Mesendoderm (in vitro differentiated cells): ENCODE measurements at regions not wholly inside any gene's neighbourhood (a gene's known extent, or its start where the extent isn't known, plus 50 kb on each side); places are given as distances from the start of the nearest gene placed in this dataset.
A peak's percentile ranks its signal among the peaks of the same experiment; 100 is the strongest.
"Not testable (repeated sequence)": the region's sequence is repeated elsewhere in the genome, so short reads cannot be mapped to it uniquely, and the experiment has no call there.

Experiments
- DNase-seq: peaks from one replicate; pipeline ENCODE4 v3.0.0; 2013
- H2AK5ac ChIP-seq: 2 replicates; pipeline ENCODE4 v1.6.1; 2013; ENCODE audit warnings: low read length, inconsistent platforms
- H2BK120ac ChIP-seq: 2 replicates; pipeline ENCODE4 v1.6.1; 2013; ENCODE audit warnings: low read depth, mild to moderate bottlenecking, low read length, moderate library complexity, mixed read lengths
- H2BK15ac ChIP-seq: replicated peaks from 2 replicates; pipeline ENCODE4 v1.6.1; 2013; ENCODE audit warnings: low read depth, mild to moderate bottlenecking, moderate library complexity
- H2BK5ac ChIP-seq: 2 replicates; pipeline ENCODE4 v1.6.1; 2013; ENCODE audit warnings: low read length, inconsistent platforms
- H3K18ac ChIP-seq: 2 replicates; pipeline ENCODE4 v1.6.1; 2013; ENCODE audit warnings: mild to moderate bottlenecking, low read length, mixed read lengths
- H3K23ac ChIP-seq: one replicate; pipeline ENCODE4 v1.6.1; 2013; ENCODE audit warnings: low read length
- H3K27ac ChIP-seq: 2 replicates; pipeline ENCODE4 v1.5.1; 2013; ENCODE audit warnings: low read depth, mild to moderate bottlenecking, inconsistent platforms, low read length, moderate library complexity
- H3K27me3 ChIP-seq: 2 replicates; pipeline ENCODE4 v1.6.1; 2013; ENCODE audit warnings: low read length, control low read depth, mild to moderate bottlenecking, inconsistent platforms; ENCODE audit not compliant: insufficient read depth, poor library complexity
- H3K36me3 ChIP-seq: 2 replicates; pipeline ENCODE4 v1.6.1; 2013; ENCODE audit warnings: low read length, inconsistent platforms; ENCODE audit not compliant: control insufficient read depth, insufficient read depth
- H3K4ac ChIP-seq: one replicate; pipeline ENCODE4 v1.6.1; 2013; ENCODE audit warnings: low read depth, mild to moderate bottlenecking, low read length, moderate library complexity
- H3K4me1 ChIP-seq: 2 replicates; pipeline ENCODE4 v1.6.1; 2013; ENCODE audit warnings: low read depth, low read length, inconsistent platforms; ENCODE audit not compliant: control insufficient read depth
- H3K4me2 ChIP-seq: 2 replicates; pipeline ENCODE4 v1.6.1; 2013; ENCODE audit warnings: low read length
- H3K4me3 ChIP-seq: 2 replicates; pipeline ENCODE4 v1.5.1; 2013; ENCODE audit warnings: mild to moderate bottlenecking, low read length
- H3K56ac ChIP-seq: one replicate; pipeline ENCODE4 v1.6.1; 2013; ENCODE audit warnings: low read length
- H3K79me1 ChIP-seq: 2 replicates; pipeline ENCODE4 v1.6.1; 2013; ENCODE audit warnings: low read length, inconsistent platforms
- H3K79me2 ChIP-seq: 2 replicates; pipeline ENCODE4 v1.6.1; 2013; ENCODE audit warnings: mild to moderate bottlenecking, low read length; ENCODE audit not compliant: control insufficient read depth, insufficient read depth
- H3K9ac ChIP-seq: 2 replicates; pipeline ENCODE4 v1.6.1; 2013; ENCODE audit warnings: low read length, inconsistent platforms
- H4K5ac ChIP-seq: one replicate; pipeline ENCODE4 v1.6.1; 2013; ENCODE audit warnings: low read length
- H4K8ac ChIP-seq: one replicate; pipeline ENCODE4 v1.6.1; 2013; ENCODE audit warnings: low read depth, mild to moderate bottlenecking, control low read depth, low read length, moderate library complexity
- WGBS: extraction: QIAGEN DNeasy Blood & Tissue Kit; methylation state at CpG from one replicate; pipeline ENCODE4 v1.1.7; 2013; ENCODE audit warnings: low lambda C conversion rate, missing lambda C conversion rate; ENCODE audit not compliant: insufficient coverage; ENCODE audit errors: extremely low coverage; 5-methylcytosine and 5-hydroxymethylcytosine counted together

- Histone ChIP-seq H3K9ac (no peak overlapping the region), H3K27ac (no peak overlapping the region), H3K27me3 (no peaks in the 10 kb centered on the region), H4K5ac (no peak overlapping the region), H3K79me2 (no peaks in the 10 kb centered on the region), H2BK15ac (peak overlapping the region; percentile 57), H3K4me3 (no peak overlapping the region), H3K4me1 (peaks cover 6% of the 10 kb centered on the region), H3K23ac (no peak overlapping the region), H3K4me2 (no peak overlapping the region), H2AK5ac (no peak overlapping the region), H3K18ac (no peak overlapping the region), H3K36me3 (no peaks in the 10 kb centered on the region), H2BK120ac (no peak overlapping the region), H2BK5ac (no peak overlapping the region), H3K79me1 (no peaks in the 10 kb centered on the region), H4K8ac (no peak overlapping the region), H3K56ac (no peak overlapping the region), H3K4ac (no peak overlapping the region)
- no peak for DNase-seq
- no CpG with 5 or more reads among the region's 4 CpGs for WGBS
Measured at GRCh38 chr7:26944501-26945358, 80.3 kb upstream of the SKAP2 start.

GRCh38 chr7:26937939-26938623 lies 73.7 kb upstream of the SKAP2 start:
- Histone ChIP-seq H3K79me2 (no peaks in the 10 kb centered on the region), H3K4me2 (no peak overlapping the region), H4K8ac (no peak overlapping the region), H3K27ac (no peak overlapping the region), H3K4me3 (no peak overlapping the region), H3K4ac (no peak overlapping the region), H3K27me3 (no peaks in the 10 kb centered on the region), H2AK5ac (no peak overlapping the region), H3K23ac (no peak overlapping the region), H3K4me1 (no peaks in the 10 kb centered on the region), H3K56ac (no peak overlapping the region), H3K18ac (no peak overlapping the region), H2BK15ac (no peak overlapping the region), H3K36me3 (no peaks in the 10 kb centered on the region), H2BK120ac (no peak overlapping the region), H3K79me1 (no peaks in the 10 kb centered on the region), H4K5ac (no peak overlapping the region), H3K9ac (no peak overlapping the region), H2BK5ac (no peak overlapping the region)
- no CpG with 5 or more reads among the region's 1 CpG for WGBS
- DNase-seq = no peak

- H3K36me3 ChIP-seq = no peaks in the 10 kb centered on the region
- no peak overlapping the region for H3K27ac ChIP-seq
- H4K5ac ChIP-seq = no peak overlapping the region
- H4K8ac ChIP-seq = no peak overlapping the region
- no peaks in the 10 kb centered on the region for H3K79me1 ChIP-seq
- H3K9ac ChIP-seq = no peak overlapping the region
- no peak overlapping the region for H3K4ac ChIP-seq
- H3K4me3 ChIP-seq = no peak overlapping the region
- no peak overlapping the region for H3K56ac ChIP-seq
- no peak overlapping the region for H2BK5ac ChIP-seq
- DNase-seq = no peak
- H2BK120ac ChIP-seq = no peak overlapping the region
- no peak overlapping the region for H3K4me2 ChIP-seq
- no peak overlapping the region for H3K23ac ChIP-seq
- no peaks in the 10 kb centered on the region for H3K27me3 ChIP-seq
- no peak overlapping the region for H2AK5ac ChIP-seq
- H3K4me1 ChIP-seq = no peaks in the 10 kb centered on the region
- no peaks in the 10 kb centered on the region for H3K79me2 ChIP-seq
- H3K18ac ChIP-seq = no peak overlapping the region
- no peak overlapping the region for H2BK15ac ChIP-seq
Measured at GRCh38 chr7:26937306-26937705, 72.9 kb upstream of the SKAP2 start.

DNA sequence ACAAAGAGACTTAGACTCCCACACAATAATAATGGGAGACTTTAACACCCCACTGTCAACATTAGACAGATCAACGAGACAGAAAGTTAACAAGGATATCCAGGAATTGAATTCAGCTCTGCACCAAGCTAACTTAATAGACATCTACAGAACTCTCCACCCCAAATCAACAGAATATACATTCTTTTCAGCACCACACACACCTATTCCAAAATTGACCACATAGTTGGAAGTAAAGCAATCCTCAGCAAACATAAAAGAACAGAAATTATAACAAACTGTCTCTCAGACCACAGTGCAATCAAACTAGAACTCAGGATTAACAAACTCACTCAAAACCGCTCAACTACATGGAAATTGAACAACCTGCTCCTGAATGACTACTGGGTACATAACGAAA lies 68.2 kb upstream of the SKAP2 start:
- H3K79me2 ChIP-seq, H3K27ac ChIP-seq, H3K9ac ChIP-seq, H3K4ac ChIP-seq, H3K18ac ChIP-seq, H3K4me1 ChIP-seq, H2BK15ac ChIP-seq, H4K5ac ChIP-seq, H3K56ac ChIP-seq, H3K23ac ChIP-seq, DNase-seq, H4K8ac ChIP-seq, H3K27me3 ChIP-seq, H2AK5ac ChIP-seq, H3K36me3 ChIP-seq, H2BK120ac ChIP-seq, H3K4me3 ChIP-seq, H2BK5ac ChIP-seq, H3K79me1 ChIP-seq, H3K4me2 ChIP-seq: not testable (repeated sequence)
- no CpG with 5 or more reads among the region's 3 CpGs for WGBS

DNA sequence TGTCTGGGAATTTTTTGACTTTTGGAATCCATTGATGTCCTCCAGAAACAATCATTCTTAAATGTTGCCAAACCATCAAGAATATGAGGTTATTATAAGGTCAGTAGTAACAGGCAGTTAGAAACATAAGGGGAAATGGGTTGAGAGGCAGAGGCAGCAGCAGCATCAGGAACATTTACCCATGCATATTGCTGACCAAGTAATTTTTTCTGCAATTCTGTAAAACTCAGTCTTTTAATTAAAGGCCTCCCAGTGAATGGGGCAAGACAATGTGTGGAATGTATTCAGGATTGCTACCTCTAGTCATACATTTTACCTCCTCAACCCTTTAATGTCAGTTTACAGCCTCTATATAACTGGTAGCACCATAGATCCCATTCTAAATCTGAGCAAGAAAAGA lies 66.5 kb upstream of the SKAP2 start:
- H3K79me2 ChIP-seq = no peaks in the 10 kb centered on the region
- H3K4me3 ChIP-seq = no peak overlapping the region
- no peak overlapping the region for H2BK5ac ChIP-seq
- no peak overlapping the region for H2AK5ac ChIP-seq
- H3K56ac ChIP-seq = no peak overlapping the region
- H3K36me3 ChIP-seq = no peaks in the 10 kb centered on the region
- no peaks in the 10 kb centered on the region for H3K79me1 ChIP-seq
- H3K18ac ChIP-seq = no peak overlapping the region
- H2BK15ac ChIP-seq = no peak overlapping the region
- no peak for DNase-seq
- no peaks in the 10 kb centered on the region for H3K4me1 ChIP-seq
- no peak overlapping the region for H3K9ac ChIP-seq
- H3K23ac ChIP-seq = no peak overlapping the region
- no peak overlapping the region for H3K4ac ChIP-seq
- no peak overlapping the region for H4K5ac ChIP-seq
- no peak overlapping the region for H2BK120ac ChIP-seq
- no peaks in the 10 kb centered on the region for H3K27me3 ChIP-seq
- H3K27ac ChIP-seq = no peak overlapping the region
- H3K4me2 ChIP-seq = no peak overlapping the region
- H4K8ac ChIP-seq = no peak overlapping the region

DNA sequence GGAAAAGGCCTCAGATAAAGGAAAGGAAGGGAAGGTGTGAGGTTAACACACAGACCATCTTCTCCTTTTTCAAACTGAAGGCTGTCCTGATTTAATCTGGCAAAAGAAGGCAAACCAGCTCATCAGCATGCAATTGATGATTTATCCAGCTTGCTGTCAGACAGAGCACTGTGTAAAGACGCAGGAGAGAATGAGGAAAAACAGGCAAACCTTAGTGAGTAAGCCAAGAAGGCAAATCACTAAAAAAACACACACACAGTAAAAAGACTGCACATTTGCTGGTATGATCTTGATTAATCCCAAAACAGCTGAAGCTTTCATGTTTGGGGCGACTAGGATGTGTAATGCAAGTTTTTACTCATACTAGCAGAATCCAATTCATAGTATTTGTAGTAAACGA lies 65.8 kb upstream of the SKAP2 start:
- Histone ChIP-seq H3K4me2 (no peak overlapping the region), H4K8ac (no peak overlapping the region), H3K23ac (no peak overlapping the region), H2BK5ac (no peak overlapping the region), H3K79me2 (no peaks in the 10 kb centered on the region), H3K4me1 (no peaks in the 10 kb centered on the region), H3K18ac (no peak overlapping the region), H3K27ac (no peak overlapping the region), H3K4ac (no peak overlapping the region), H4K5ac (no peak overlapping the region), H3K4me3 (no peak overlapping the region), H2BK120ac (no peak overlapping the region), H3K56ac (no peak overlapping the region), H2AK5ac (no peak overlapping the region), H3K27me3 (no peaks in the 10 kb centered on the region), H2BK15ac (no peak overlapping the region), H3K79me1 (no peaks in the 10 kb centered on the region), H3K36me3 (no peaks in the 10 kb centered on the region), H3K9ac (no peak overlapping the region)
- no peak for DNase-seq
- WGBS = no CpG with 5 or more reads among the region's 3 CpGs
